HUES64 (cell line): ENCODE measurements at regions not wholly inside any gene's neighbourhood (a gene's known extent, or its start where the extent isn't known, plus 50 kb on each side); places are given as distances from the start of the nearest gene placed in this dataset.
"Not testable (repeated sequence)": the region's sequence is repeated elsewhere in the genome, so short reads cannot be mapped to it uniquely, and the experiment has no call there.

ENCODE experiments used
- H3K27ac ChIP-seq: 2 replicates; pipeline ENCODE4 v1.7.0; 2013; ENCODE audit warnings: low read depth, low read length, inconsistent platforms
- H3K27me3 ChIP-seq: 2 replicates; pipeline ENCODE4 v1.6.1; 2013; ENCODE audit warnings: mild to moderate bottlenecking, low read length; ENCODE audit not compliant: insufficient read depth
- H3K36me3 ChIP-seq: 2 replicates; pipeline ENCODE4 v1.6.1; 2013; ENCODE audit warnings: mild to moderate bottlenecking, low read length; ENCODE audit not compliant: insufficient read depth
- H3K4me1 ChIP-seq: 2 replicates; pipeline ENCODE4 v1.6.1; 2013; ENCODE audit warnings: mild to moderate bottlenecking, low read length, moderate library complexity; ENCODE audit not compliant: insufficient read depth
- H3K4me3 ChIP-seq: 2 replicates; pipeline ENCODE4 v1.5.1; 2013; ENCODE audit warnings: mild to moderate bottlenecking, low read length, moderate library complexity
- H3K9ac ChIP-seq: 2 replicates; pipeline ENCODE4 v1.6.1; 2013; ENCODE audit warnings: mild to moderate bottlenecking, low read depth, low read length
- H3K9me3 ChIP-seq: 2 replicates; pipeline ENCODE4 v1.6.1; 2013; ENCODE audit warnings: low read depth, low read length; ENCODE audit not compliant: insufficient read depth
- WGBS: fragments of 150-250, 120-280 bp; methylation state at CpG from one replicate; pipeline ENCODE4 v1.1.7; 2013; ENCODE audit warnings: missing lambda C conversion rate; 5-methylcytosine and 5-hydroxymethylcytosine counted together

GRCh38 chr2:62654876-62655359 lies 50.6 kb upstream of the EHBP1 start:
- Histone ChIP-seq H3K4me1 (no peaks in the 10 kb centered on the region), H3K9me3 (peaks cover 4% of the 10 kb centered on the region; the same call in 1 of the 2 replicates), H3K27ac (no peak overlapping the region), H3K4me3 (no peak overlapping the region), H3K27me3 (no peaks in the 10 kb centered on the region), H3K36me3 (no peaks in the 10 kb centered on the region), H3K9ac (no peak overlapping the region)
- 91% methylated on average over 3 of the region's 3 CpGs for WGBS

- no peaks in the 10 kb centered on the region for H3K4me1 ChIP-seq
- H3K9ac ChIP-seq: no peak overlapping the region
- no peaks in the 10 kb centered on the region for H3K36me3 ChIP-seq
- H3K4me3 ChIP-seq: no peak overlapping the region
- WGBS: 95% methylated on average over 3 of the region's 3 CpGs
- H3K9me3 ChIP-seq: peaks cover 4% of the 10 kb centered on the region; the same call in 1 of the 2 replicates
- H3K27ac ChIP-seq: no peak overlapping the region
- H3K27me3 ChIP-seq: no peaks in the 10 kb centered on the region
Measured at GRCh38 chr2:62654423-62654791, 51.1 kb upstream of the EHBP1 start.

- Histone ChIP-seq H3K27me3 (no peaks in the 10 kb centered on the region), H3K27ac (no peak overlapping the region), H3K4me3 (no peak overlapping the region), H3K4me1 (no peaks in the 10 kb centered on the region), H3K36me3 (no peaks in the 10 kb centered on the region), H3K9me3 (peaks cover 4% of the 10 kb centered on the region; the same call in 1 of the 2 replicates), H3K9ac (no peak overlapping the region)
- WGBS: 88% methylated on average over 5 of the region's 5 CpGs
Measured at GRCh38 chr2:62653582-62654422, 51.7 kb upstream of the EHBP1 start.

GRCh38 chr2:62649087-62649486 lies 56.4 kb upstream of the EHBP1 start:
- H3K9ac ChIP-seq: not testable (repeated sequence)

GRCh38 chr2:62643100-62643471 lies 62.4 kb upstream of the EHBP1 start:
- H3K4me3 ChIP-seq: no peak overlapping the region
- no peaks in the 10 kb centered on the region for H3K36me3 ChIP-seq
- no peak overlapping the region for H3K9ac ChIP-seq
- no peaks in the 10 kb centered on the region for H3K9me3 ChIP-seq
- WGBS: 52% methylated on average over 3 of the region's 4 CpGs
- H3K27ac ChIP-seq: no peak overlapping the region
- H3K27me3 ChIP-seq: no peaks in the 10 kb centered on the region
- H3K4me1 ChIP-seq: peaks cover 6% of the 10 kb centered on the region; the same call in 1 of the 2 replicates

More at GRCh38 chr2:62649087-62649486, 56.4 kb upstream of the EHBP1 start:
- not testable (repeated sequence) for H3K4me3 ChIP-seq, H3K4me1 ChIP-seq, H3K27ac ChIP-seq, H3K27me3 ChIP-seq, H3K9me3 ChIP-seq, H3K36me3 ChIP-seq
- WGBS: no CpG with 5 or more reads among the region's 2 CpGs

- no peak overlapping the region for H3K27ac ChIP-seq
- 86% methylated on average over 2 of the region's 2 CpGs for WGBS
Measured at GRCh38 chr2:62642429-62643099, 62.9 kb upstream of the EHBP1 start.

GRCh38 chr2:62641936-62642335 lies 63.6 kb upstream of the EHBP1 start:
- H3K27ac ChIP-seq: no peak overlapping the region
- WGBS: 98% methylated on average over 3 of the region's 4 CpGs
- H3K4me3 ChIP-seq: no peak overlapping the region
- H3K4me1 ChIP-seq: peaks cover 6% of the 10 kb centered on the region; the same call in 1 of the 2 replicates
- H3K36me3 ChIP-seq: no peaks in the 10 kb centered on the region
- no peaks in the 10 kb centered on the region for H3K27me3 ChIP-seq
- no peaks in the 10 kb centered on the region for H3K9me3 ChIP-seq
- H3K9ac ChIP-seq: no peak overlapping the region

More at GRCh38 chr2:62642429-62643099, 62.9 kb upstream of the EHBP1 start:
- Histone ChIP-seq H3K9ac (no peak overlapping the region), H3K4me1 (peaks cover 6% of the 10 kb centered on the region; the same call in 1 of the 2 replicates), H3K4me3 (no peak overlapping the region), H3K36me3 (no peaks in the 10 kb centered on the region), H3K27me3 (no peaks in the 10 kb centered on the region), H3K9me3 (no peaks in the 10 kb centered on the region)

- WGBS: 94% methylated on average over 1 of the region's 1 CpG
Measured at GRCh38 chr2:62641410-62641843, 64.1 kb upstream of the EHBP1 start.

GRCh38 chr2:62631160-62632085 lies 74.1 kb upstream of the EHBP1 start:
- Histone ChIP-seq H3K9me3 (peaks cover 19% of the 10 kb centered on the region), H3K27ac (no peak overlapping the region), H3K27me3 (no peaks in the 10 kb centered on the region), H3K36me3 (no peaks in the 10 kb centered on the region), H3K9ac (no peak overlapping the region), H3K4me1 (no peaks in the 10 kb centered on the region), H3K4me3 (no peak overlapping the region)
- WGBS: 93% methylated on average over 4 of the region's 5 CpGs

More at GRCh38 chr2:62641410-62641843, 64.1 kb upstream of the EHBP1 start:
- Histone ChIP-seq H3K27ac (no peak overlapping the region), H3K9me3 (no peaks in the 10 kb centered on the region), H3K4me3 (no peak overlapping the region), H3K4me1 (peaks cover 6% of the 10 kb centered on the region; the same call in 1 of the 2 replicates), H3K27me3 (no peaks in the 10 kb centered on the region), H3K9ac (no peak overlapping the region), H3K36me3 (no peaks in the 10 kb centered on the region)

GRCh38 chr2:62630206-62630605 lies 75.3 kb upstream of the EHBP1 start:
- H3K9me3 ChIP-seq: peaks cover 19% of the 10 kb centered on the region
- H3K4me3 ChIP-seq, H3K36me3 ChIP-seq, H3K9ac ChIP-seq, H3K27ac ChIP-seq, H3K27me3 ChIP-seq, H3K4me1 ChIP-seq: not testable (repeated sequence)
- 91% methylated on average over 27 of the region's 28 CpGs for WGBS
